LNCAP (cell line): ENCODE measurements at regions not wholly inside any gene's neighbourhood (a gene's known extent, or its start where the extent isn't known, plus 50 kb on each side); places are given as distances from the start of the nearest gene placed in this dataset.

Experiments
- TF ChIP-seq, protein P1 (sequence below): fragments of 450-650 bp; IDR thresholded peaks from 2 replicates; pipeline ENCODE4 v1.5.1; 2017; ENCODE audit warnings: mild to moderate bottlenecking

- TF ChIP-seq, protein P1, sequence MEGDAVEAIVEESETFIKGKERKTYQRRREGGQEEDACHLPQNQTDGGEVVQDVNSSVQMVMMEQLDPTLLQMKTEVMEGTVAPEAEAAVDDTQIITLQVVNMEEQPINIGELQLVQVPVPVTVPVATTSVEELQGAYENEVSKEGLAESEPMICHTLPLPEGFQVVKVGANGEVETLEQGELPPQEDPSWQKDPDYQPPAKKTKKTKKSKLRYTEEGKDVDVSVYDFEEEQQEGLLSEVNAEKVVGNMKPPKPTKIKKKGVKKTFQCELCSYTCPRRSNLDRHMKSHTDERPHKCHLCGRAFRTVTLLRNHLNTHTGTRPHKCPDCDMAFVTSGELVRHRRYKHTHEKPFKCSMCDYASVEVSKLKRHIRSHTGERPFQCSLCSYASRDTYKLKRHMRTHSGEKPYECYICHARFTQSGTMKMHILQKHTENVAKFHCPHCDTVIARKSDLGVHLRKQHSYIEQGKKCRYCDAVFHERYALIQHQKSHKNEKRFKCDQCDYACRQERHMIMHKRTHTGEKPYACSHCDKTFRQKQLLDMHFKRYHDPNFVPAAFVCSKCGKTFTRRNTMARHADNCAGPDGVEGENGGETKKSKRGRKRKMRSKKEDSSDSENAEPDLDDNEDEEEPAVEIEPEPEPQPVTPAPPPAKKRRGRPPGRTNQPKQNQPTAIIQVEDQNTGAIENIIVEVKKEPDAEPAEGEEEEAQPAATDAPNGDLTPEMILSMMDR, result no peak
Measured at GRCh38 chr6:141349710-141350109, 783.0 kb upstream of the GJE1 start.

DNA sequence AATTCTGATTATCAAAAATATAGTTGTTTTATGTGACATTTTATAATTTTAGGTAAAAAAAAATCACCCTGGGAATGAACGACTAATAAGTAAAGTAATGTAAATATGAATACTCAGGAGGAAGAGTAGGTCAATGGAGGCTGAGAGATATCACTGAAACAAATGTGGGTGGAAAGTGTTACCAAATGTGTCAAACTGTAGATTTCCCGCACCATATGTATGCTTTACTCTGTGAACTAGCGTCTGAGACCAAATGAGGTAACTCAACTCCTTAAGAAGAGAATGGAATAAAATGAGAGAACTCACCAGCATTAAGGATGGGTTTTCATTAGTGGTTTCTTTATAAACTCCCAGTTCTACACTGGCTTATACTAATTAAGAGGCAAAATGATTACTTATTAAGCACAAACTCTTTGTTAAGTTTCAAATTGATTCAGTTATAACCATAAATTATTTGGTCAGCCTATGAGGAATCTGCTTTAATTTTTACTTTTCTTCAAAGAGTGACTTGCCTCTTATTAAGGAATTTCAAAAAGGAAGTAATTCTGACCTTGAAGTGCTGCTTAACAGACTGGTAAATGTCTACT, 784.7 kb upstream of the GJE1 start:
- TF ChIP-seq, protein P1, result no peak

DNA sequence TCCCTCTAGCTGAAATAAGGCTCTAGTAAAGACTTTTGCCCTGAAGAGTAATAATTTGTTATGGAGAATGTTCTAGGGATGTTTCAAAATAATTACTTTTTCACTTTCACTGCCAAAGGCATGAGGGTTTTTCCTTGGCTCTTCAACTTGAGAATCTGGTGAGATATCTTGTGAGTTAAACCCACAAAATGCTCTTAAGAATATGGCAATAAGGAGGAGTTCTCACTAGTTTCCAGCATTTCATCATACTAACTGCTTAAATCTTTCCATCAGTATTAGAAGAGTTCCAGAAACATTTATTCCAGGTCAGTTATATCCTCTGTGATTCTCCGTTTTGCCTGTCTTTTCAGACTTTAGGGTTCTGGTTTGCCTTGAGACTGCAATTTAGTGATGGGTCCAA, 785.6 kb upstream of the GJE1 start:
- TF ChIP-seq, protein P1, result no peak

DNA sequence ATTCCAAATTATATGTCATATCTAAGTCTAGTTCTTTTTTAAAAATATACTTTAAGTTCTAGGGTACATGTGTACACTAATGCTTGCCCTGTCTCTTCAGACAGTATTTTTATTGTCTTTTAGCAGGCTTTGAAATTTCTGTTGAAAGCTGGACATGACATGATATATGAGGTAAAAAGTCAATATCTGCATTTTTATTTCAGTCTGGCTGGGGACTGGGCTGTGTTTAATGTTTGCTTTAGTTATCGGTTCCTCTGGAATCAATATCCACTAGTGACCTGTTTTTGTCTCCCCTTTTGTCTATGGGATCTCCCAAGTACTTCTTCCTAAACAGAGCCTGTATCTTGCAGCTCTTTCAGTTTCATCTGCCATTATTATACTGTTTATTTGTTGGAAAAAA, 786.2 kb upstream of the GJE1 start:
- TF ChIP-seq, protein P1, result no peak

DNA sequence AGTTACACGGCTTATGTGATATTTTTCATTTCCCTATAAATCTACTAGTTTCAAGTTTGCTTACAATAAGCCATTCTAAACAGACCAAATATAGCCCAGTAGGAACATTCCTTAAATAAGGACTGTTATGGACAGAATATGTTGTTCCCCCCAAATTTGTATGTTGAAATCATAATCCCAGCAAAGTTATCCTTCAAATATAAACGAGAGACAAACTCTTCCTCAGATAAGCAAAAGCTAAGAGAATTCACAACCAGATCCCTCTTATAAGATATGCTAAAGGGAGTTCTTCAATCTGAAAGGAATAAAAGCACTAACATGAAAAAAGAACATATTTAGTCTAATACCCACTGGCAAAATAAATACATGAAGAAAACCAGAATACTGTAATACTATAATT, 795.5 kb upstream of the GJE1 start:
- TF ChIP-seq, protein P1, result no peak

GRCh38 chr6:141335477-141336273, 797.0 kb upstream of the GJE1 start:
- TF ChIP-seq, protein P1, result no peak

DNA sequence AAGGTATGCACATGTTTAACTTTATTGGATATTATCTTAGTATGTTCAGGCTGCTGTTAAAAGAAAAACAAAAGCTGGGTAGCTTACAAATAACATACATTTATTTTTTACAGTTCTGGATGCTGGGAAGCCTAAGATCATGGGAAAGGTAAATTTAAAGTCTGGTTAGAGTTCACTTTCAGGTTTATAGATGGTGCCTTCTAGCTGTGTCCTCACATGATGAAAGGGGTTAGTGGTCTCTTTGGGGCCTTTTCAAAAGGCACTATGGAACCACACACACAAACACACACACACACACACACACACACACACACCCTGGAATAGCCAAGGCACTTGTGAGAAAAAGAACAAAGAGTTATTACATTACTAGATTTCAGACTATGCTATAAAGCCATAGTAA, 805.8 kb upstream of the GJE1 start:
- TF ChIP-seq, protein P1, result no peak
